EL (cell line): ENCODE measurements at regions not wholly inside any gene's neighbourhood (a gene's known extent, or its start where the extent isn't known, plus 50 kb on each side); places are given as distances from the start of the nearest gene placed in this dataset.
"Not testable (repeated sequence)": the region's sequence is repeated elsewhere in the genome, so short reads cannot be mapped to it uniquely, and the experiment has no call there.

Experiments
- DNase-seq: peaks from one replicate; pipeline ENCODE4 v3.0.0-alpha.2; 2016

DNA sequence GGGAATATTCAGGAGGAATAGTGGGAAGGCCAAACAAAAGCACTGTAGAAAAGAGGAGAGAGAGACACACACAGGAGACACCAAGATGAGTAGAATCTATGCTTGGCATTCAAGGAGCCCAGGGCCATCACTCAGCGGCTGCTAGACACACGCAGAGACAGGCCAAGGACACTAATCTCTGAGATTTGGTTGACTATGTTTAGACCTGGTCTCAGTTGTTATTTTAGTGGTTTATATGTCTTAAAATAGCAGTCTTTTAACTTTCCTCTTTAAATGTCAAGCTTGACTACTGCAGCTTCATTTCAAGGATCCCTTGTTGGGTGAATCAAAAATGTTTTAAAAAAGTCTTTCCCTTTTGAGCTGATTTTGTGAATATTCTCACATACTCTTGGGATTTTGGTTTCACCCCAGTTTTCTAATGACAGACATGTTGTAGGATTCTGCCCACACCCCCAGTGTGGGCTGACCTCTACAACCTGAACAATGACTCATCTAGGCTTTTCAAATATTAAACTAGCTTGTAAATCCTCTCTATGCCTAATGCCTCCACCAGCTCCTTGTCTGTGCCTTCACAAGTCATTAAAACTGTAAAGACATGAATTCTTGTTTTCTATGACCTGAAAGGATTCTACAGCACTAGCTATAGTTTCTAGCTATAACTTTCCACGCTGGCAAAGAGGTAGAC, 142.7 kb upstream of the EXOC2 start:
- no peak for DNase-seq

DNA sequence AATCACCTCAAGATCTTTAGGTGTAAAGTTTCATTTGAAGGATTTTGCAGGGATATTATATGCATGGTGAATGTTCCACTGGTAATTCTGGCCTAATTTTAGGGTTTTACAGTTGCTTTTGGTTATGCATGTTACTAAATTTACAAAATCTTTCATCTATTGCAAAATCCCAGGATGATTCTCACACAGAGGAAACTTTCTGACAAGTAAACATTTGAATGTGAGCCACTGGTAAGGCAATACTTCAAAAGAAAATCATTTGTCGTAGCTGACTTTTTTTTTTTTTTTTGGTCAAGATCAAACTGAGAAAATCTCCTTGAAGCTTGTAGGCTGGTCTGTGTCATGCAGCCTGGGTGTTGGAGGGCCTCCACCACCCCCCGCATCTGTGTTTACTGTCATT, 141.9 kb upstream of the EXOC2 start:
- DNase-seq: no peak

DNA sequence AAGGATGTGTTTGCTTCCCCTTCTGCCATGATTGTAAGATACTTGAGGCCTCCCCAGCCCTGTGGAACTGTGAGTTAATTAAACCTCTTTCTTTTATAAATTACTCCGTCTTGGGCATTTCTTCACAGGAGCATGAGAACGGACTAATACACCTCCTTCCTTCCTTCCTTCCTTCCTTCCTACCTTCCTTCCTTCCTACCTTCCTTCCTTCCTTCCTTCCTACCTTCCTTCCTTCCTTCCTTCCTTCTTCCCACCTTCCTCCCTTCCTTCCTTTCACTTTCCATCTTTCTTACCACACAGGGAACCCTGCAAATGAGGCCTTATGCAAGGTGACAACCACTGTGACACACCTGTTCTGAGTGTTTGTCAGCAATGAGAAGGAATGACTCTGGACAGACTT, 141.3 kb upstream of the EXOC2 start:
- no peak for DNase-seq

DNA sequence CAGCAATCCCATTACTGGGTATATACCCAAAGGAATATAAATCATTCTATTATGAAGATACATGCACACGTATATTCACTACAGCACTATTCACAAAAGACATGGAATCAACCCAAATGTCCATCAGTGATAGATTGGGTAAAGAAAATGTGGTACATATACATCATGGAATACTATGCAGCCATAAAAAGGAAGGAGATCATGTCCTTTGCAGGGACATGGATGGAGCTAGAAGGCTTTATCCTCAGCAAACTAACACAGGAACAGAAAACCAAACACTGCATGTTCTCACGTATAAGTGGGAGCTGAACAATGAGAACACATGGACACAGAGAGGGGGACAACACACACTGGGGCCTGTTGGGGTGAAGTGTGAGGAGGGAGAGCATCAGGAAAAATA, 139.9 kb upstream of the EXOC2 start:
- DNase-seq: not testable (repeated sequence)

DNA sequence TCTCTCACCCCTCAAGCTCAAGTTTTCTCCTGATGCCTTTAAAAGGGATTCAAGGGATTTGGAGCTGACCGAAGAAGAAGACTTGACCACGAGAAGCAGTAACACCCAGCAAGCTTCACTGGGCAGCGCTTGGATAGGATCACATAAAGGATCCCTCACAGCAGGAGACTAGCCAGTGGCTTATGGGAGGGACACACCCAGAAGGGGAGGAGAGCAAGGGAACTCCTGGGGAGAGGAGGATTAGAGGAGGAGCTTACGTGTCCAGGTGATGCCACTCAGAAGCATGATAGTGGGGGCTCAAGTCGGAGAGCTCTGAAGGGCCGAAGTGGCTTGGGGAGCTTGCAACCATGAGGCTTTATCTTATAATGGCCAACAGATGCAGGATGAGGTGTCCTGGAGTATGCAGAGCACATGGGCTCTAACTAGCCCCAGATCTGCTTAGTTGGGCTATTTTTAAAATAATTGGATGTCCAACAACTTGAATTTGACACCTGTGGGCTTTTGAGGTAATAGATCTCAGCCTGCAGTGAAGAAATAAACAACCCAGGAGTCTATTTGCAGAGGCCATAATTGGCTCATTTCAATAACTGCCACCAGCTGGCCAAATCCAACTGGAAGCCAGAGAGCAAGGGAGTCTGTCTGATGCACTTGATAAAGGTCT, 137.9 kb upstream of the EXOC2 start:
- no peak for DNase-seq

DNA sequence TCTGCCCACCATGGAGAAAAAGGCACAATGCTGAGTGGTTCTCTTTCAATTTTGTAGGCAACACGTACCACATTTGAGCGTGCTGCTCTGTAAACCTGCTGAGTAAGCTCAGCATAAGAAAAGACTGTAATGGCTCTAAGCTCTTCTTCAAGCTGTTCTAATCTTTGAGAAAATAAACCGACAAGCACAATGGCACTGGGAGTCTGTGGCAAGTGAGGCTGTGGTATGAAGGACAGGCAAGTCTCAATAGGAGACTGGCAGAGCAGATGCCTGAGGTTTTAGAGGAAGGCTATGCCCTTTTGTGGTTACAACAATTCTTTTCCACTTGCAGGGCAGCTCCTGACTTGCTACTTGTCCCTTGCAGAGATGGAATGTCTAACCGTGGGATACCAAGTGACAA, 136.7 kb upstream of the EXOC2 start:
- DNase-seq: no peak

DNA sequence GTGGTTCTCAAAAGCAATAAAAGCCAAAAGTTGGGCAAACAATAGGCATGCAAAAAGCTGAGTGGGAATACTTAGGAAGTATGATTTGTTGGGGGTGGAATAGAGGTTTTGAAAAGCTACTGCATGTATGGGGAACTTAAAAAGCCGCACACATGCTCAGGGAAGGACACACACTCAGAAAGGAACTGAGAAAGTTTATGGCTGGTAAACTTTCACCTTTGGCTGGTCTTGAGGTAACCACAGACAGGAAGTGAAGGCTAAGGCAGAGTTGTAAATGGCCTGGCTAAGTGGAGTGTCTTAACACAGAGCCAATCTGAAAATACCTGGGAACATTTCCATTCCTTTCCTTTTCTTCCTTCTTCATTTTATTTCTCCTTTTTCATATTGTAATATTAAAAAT, 134.5 kb upstream of the EXOC2 start:
- DNase-seq: no peak

DNA sequence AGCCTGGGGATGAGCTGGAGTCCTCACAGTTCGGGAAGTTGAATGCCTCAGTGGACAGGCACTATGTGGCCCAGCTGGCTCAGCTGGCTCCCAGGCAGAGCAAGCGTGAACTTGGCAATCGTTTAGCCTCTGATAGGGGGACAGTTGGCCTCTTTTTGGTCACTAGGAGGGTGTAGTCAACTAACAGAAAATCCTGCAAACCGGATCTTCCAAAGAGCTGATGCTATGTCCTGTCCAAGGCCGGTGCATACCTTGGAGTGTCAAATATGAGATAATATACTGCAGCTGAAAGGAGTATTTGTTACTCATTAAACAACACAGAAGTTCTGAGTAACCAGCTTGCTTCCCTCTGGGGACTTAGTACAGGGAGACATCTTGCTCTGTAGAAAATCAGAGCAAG, 126.2 kb upstream of the EXOC2 start:
- no peak for DNase-seq

DNA sequence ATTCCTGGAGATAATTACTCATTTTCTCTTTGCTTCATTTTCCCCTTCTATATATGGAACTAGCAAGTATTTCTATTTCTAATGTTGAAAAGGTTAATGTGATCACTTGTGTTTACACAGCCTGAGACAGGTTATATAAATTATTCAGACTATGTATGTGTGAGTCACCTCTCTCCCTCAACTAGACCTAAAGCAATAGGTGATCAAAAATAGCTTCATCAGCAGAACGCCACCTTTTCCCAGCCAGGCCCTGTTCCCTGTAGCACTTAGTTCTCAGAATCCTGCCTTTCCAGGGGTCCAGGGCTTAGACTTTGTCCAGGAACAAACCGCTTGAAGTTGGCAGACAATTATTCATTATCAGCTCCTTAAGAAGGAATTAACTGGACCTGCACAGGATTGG, 125.3 kb upstream of the EXOC2 start:
- DNase-seq: no peak

DNA sequence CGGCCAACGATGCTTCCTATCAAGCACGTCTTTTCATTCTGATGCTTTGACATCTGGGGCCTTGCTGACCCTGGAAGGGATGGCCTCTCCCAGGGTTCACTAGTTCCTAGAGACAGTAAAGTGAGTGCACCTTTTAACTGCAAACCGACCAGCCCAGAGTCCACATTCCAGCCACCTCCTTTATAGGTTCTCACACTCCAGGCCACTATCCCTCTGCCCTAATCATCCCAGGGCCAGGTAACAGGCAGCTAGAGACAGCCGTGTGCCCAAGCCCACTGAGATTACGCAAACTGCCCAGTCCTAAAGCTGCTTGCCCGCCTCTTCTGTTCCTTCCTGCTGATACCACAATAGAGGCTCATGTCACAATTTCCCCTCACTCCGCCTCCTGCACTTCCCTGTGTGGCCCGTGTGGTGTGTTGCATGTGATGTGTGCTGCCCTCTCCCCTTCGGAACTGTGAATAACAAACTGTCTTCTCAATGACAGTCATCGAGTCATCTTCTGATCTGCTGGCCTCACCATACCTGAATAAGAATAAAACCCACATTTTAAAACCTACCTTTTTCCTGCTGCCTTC, 123.7 kb upstream of the EXOC2 start:
- DNase-seq: no peak

DNA sequence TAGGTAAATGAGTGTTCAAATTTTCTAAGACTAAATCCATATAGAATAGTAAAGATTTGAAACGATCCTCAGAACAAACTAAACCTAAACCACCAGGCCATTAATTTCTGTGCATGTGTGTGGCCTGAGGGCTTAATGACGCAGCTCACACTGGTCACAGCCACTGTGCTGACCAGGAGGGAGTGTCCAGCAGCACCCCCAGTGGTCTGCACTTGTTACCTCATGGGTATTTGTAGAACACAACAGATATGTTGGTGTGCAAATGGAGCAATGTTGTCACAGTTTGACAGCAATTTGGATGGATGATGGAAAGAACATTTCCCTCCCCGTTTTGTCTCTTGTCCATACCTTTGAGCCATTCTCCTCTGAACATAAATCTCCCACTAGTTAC, 122.4 kb upstream of the EXOC2 start:
- peak; percentile 26 for DNase-seq

DNA sequence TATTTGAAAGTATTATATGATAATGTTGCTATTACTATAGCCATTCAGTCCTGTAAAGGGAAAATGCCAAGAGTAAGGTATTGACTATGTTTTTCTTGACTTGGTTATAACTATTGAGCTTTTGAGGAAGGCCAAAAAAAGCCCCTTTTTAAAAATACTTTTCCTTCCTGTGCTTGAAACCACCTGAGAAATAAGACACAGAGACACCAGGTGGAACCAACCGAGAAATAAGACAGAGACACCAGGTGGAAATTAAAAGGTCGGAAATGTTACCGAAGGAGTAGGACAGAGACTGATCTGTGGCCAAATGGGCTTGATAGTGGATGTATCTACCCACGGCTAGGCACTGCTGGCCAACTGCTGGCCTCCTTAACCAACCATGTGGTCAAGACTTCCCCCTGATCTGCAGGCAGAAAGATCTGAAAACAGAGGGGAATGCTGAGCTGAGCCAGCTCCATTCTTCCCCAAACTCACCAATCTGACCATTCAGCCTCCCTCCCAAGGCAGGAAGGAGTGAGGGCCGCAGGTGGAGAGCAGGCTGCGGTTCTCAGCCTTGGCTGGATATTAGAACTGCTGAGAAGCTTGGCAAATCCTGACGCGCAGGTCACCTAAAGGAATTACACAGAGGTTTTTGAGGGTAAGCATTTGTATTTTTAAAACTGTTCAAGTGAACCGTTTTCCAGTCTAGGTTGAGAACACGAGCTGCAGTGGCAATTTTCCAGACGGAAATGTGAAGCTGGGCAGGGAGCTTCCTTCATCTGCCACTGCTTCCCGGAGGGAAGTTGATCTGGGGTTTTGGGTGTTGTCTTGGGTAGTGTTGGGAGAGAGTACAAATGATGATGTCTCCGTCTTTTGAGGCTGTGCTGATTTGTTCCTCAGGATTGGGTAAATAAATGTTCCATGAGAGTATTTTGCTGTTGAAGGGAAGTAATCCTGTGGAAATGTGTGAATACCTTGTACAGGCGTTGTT, 121.7 kb upstream of the EXOC2 start:
- DNase-seq: no peak

DNA sequence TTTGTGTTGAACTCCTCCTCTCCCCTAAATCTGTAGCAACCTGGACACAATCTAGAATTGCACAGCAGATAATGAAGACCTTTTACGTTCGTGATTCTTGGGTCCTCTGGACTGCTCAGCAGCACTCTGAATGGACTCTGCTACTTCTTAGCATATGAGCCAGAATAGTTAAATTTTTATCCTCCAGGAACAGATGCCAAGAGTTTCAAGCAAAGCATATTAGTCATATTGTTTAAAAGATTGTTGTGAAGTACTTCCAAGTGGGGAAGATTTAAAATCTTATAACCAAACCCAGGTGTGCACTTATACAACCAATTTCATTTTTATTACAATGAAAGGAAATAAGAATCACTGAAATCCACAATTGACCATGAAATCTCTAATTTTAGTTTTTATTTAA, 118.9 kb upstream of the EXOC2 start:
- DNase-seq: no peak

DNA sequence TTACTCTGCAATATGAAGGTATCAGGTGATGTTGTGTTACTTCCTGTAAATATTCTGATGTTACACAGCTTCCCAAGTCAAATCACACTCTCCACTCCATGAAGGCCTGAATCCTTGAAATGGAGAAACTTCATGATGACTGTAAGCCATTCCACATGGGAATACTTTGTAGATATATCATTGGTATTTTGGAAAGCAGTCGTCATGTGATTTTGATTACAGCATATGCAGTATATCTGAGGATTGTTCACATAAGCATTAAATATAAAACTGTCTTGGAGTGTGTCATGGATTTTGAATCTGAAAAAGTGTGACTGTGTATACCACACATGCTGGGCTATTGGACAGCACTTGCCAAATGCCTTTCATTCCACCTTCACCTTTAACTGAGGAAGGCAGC, 118.3 kb upstream of the EXOC2 start:
- DNase-seq: no peak

DNA sequence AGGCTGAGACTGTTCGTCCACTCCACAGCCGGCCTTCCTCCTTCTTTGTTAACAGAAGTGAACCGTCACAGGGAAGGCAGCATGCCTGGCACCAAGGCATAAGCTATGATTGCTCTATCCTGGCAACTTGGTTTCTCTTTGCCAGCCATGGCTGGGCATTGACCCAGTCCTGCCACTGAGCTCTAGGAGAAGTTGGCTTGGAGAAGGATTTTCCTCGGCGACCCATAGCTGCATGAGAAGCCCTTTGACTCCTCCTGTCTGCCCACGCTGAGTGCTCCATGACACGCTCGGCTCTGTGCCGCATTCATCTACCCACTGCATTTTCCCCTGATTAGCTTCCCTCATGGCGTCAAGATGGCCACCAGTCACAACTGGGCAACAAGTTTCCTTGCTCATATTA, 111.8 kb upstream of the EXOC2 start:
- no peak for DNase-seq

DNA sequence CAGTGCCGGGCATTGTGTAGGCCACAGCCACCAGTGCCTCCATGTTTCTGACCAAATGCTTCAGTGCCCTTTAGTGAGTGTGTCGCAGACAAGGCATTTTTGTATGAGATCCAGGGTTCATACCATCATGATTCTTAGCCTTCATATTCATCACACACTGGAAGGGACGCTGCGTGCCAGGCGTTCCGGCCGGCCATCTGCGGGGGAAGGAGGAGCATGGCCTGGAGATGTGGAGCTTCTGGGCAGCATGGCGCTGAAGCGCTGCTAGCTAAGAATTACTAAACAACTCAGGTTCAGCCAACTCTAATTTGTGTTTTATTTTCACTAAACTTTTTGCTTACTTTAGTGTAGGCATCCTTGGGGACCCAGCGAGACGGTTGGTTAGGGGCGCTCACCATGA, 111.4 kb upstream of the EXOC2 start:
- no peak for DNase-seq

DNA sequence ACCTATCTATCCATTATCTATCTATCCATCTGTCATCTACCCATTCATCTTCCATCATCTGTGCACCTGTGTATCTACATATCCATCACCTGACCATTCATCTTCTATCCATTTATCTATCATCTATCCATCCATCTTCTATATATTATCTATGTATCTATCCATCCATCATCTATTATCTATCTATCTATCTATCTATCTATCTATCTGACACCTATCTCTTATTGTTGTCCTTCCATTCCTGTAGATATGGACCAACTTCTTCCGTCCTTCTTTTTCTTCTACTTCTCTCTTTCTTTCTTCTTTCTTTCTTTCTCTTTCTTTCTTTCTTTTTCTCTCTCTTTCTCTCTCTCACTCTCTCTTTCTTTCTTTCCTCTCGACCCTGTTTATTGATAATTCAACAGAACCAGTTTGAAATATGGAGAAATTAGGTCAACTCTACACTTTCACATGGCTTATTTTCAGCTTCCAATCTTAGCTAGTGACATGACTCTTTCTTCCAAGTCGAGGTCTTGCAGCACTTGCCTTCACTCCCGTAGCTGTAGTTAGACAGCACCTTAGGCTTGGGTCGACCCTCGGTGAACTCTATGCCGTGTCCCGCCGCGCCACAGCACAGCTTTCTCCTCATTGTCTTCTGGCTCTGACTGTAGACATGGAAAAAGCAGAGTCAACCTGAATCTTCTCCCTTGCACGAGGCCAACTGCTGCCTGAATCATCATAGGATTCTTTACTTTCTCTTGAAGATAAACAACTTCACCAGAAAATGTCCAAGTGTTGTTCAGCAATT, 110.4 kb upstream of the EXOC2 start:
- no peak for DNase-seq

DNA sequence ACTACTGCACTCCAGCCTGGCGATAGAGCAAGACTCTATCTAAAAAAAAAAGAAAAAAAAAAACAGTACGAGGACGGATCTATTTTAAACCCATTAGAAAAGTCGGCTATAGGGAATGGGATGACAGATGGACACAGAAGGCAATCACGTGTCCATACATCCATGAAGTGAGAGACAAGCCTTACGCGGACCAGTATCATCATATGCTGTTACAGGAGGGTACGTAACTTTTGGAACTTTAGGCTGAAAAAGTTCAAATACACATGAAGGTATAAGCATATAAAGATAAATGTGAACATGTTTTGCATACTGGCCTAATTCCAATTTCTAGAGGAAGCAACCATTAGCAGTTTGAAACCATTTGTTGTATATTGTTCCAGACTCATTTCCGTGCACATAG, 109.8 kb upstream of the EXOC2 start:
- no peak for DNase-seq

DNA sequence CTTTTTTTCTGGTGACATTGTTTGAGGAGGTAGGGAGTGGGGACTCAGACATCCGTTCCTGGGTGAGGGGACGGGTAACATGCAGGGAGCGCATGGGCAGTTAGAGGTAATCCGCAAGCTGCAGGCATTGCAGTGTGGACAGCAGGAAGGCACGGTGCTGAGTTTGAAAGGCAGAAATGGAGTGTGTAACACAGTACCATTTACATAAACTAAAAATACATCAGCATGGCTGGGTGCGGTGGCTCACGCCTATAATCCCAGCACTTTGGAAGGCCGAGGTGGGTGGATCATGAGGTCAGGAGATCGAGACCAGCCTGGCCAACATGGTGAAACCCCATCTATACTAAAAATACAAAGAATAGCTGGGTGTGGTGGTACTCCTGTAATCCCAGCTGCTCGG, 109.3 kb upstream of the EXOC2 start:
- DNase-seq: not testable (repeated sequence)

DNA sequence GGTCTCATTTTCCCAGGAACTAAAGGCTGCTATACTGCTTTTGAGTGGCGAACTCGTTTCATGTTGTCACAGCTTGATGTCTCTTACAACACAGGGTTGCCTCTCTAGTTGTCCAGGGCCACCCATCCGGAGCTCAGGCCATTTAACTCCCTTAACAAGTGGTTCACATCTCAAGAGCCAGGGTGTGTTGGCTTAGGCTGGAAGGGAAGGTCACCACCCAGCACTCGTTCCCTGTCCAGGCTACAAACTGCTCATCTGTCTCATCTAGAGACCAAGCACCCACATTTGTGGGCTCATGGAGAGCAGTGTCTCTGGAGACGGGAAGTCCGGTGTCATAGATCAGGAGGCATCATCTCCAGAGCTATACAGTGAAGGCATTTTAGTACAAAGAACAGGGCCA, 106.8 kb upstream of the EXOC2 start:
- DNase-seq: no peak

DNA sequence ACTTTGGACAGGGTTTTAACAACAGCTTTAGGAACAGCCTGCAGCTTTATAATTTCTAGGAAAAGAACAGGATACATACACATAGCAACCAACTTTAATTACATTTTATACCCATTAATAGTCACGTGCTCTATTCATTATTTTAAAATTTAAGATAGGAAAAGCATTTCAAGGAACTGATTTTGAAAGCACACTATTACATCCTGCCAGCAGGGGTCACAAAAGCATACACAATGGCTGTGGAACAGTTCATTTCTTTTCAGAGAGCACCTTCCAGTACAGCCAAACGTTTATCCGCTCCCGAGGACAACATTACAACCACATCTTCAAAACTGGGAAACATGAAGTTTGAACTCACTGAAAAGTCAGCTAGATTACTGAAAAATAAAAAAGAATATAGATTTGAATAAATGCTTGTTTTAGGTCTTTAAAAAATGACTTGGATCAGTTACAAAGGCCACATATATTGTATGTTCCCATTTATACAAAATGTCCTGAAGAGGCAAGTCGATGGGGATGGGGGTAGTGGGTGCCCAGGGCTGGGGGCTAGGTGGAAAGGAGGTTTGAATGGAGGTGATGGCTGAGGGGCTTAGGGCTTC, 104.6 kb upstream of the EXOC2 start:
- DNase-seq: peak; percentile 50

DNA sequence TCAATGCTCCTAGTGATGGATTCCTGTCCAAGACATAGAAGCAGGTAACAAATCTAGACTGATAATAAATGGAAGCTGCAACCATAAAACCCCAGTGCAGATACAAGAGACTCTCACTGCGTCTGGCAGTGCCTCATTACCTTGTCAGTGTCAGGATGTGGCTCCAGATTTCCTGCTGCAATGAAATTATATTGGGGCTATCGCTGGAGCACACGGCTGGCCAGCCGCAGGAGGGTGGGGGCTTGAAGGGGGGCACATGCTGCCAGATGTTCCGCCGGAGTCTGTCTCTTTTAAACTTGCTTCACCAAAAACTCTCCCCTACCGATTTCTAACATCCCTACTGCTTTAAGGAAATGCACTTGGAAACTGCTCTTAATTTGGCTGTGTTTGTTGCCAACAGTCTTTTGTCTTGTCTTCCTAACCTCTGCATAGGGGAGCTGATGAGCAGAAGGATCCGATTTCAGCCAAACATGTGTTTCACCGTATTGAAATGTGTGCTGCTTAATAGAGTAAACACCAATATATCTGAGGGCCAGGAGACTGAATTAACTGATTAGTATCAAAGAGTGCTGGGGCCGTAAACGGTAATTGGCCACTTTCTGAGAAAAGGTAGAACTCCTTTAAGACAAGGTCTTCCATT, 102.2 kb upstream of the EXOC2 start:
- DNase-seq: no peak
